Upper lobe of right lung (tissue), 1 donor: ENCODE measurements at regions not wholly inside any gene's neighbourhood (a gene's known extent, or its start where the extent isn't known, plus 50 kb on each side); places are given as distances from the start of the nearest gene placed in this dataset.
"Not testable (repeated sequence)": the region's sequence is repeated elsewhere in the genome, so short reads cannot be mapped to it uniquely, and the experiment has no call there.

Experiments used
- ATAC-seq: fragments of 200-7000 bp; cut with Tn5 transposase; one replicate; pipeline ENCODE4 v1.9.1; 2020; ENCODE audit warnings: mild to moderate bottlenecking, moderate library complexity
- DNase-seq: peaks from one replicate; pipeline ENCODE4 v3.0.0-alpha.2; 2020
- H3K27ac ChIP-seq: fragments of 200-600 bp; one replicate; pipeline ENCODE4 v1.8.0; 2022
- H3K27me3 ChIP-seq: fragments of 200-600 bp; one replicate; pipeline ENCODE4 v1.8.0; 2022; ENCODE audit warnings: mild to moderate bottlenecking
- H3K36me3 ChIP-seq: fragments of 200-600 bp; one replicate; pipeline ENCODE4 v1.8.0; 2022
- H3K4me1 ChIP-seq: fragments of 200-600 bp; one replicate; pipeline ENCODE4 v1.8.0; 2022
- H3K4me3 ChIP-seq: fragments of 200-600 bp; one replicate; pipeline ENCODE4 v1.8.0; 2022; ENCODE audit warnings: mild to moderate bottlenecking
- H3K9me3 ChIP-seq: fragments of 200-600 bp; one replicate; pipeline ENCODE4 v1.8.0; 2022
- CTCF ChIP-seq: fragments of 200-600 bp; IDR thresholded peaks from one replicate; pipeline ENCODE4 v1.8.0; 2022; ENCODE audit warnings: antibody characterized with exemption
- intact Hi-C: fragments of 100-400 bp; cut with DNase I; formaldehyde crosslinking; loops from one replicate; pipeline ENCODE4 v1.11.0; 2022
- donor health status: DM: no; HTN: yes; CAD: no; lungs with severe emphysema.

GRCh38 chr13:79986890-79987289, 354.0 kb downstream of the SPRY2 start:
- Histone ChIP-seq H3K36me3 (no peaks in the 10 kb centered on the region), H3K4me3 (no peak overlapping the region), H3K4me1 (no peaks in the 10 kb centered on the region), H3K27ac (no peak overlapping the region), H3K27me3 (no peaks in the 10 kb centered on the region), H3K9me3 (peaks cover 3% of the 10 kb centered on the region)
- intact Hi-C loops = no loop called here
- DNase-seq (no peak), ATAC-seq (no peak)
- TF ChIP-seq CTCF = no peak

- DNase-seq, H3K4me1 ChIP-seq, H3K4me3 ChIP-seq, H3K36me3 ChIP-seq, H3K27ac ChIP-seq, intact Hi-C loops, H3K27me3 ChIP-seq, H3K9me3 ChIP-seq, ATAC-seq: not testable (repeated sequence)
These were observed 365.8 kb downstream of the SPRY2 start for GRCh38 chr13:79974935-79975650.

- Histone ChIP-seq H3K4me1 (no peaks in the 10 kb centered on the region), H3K27me3 (no peaks in the 10 kb centered on the region), H3K36me3 (no peaks in the 10 kb centered on the region), H3K27ac (no peak overlapping the region), H3K4me3 (no peak overlapping the region), H3K9me3 (no peaks in the 10 kb centered on the region)
- peak; percentile 76 for ATAC-seq
- TF ChIP-seq CTCF = peak; percentile 54
- intact Hi-C loops = no loop called here
- DNase-seq = no peak
These were observed 367.4 kb downstream of the SPRY2 start for GRCh38 chr13:79973533-79973963.

- TF ChIP-seq CTCF = no peak
- Histone ChIP-seq H3K27me3 (no peaks in the 10 kb centered on the region), H3K4me3 (no peak overlapping the region), H3K9me3 (no peaks in the 10 kb centered on the region), H3K36me3 (no peaks in the 10 kb centered on the region), H3K4me1 (no peaks in the 10 kb centered on the region), H3K27ac (no peak overlapping the region)
- intact Hi-C loops = no loop called here
- DNase-seq (no peak), ATAC-seq (no peak)
These were observed 368.8 kb downstream of the SPRY2 start for GRCh38 chr13:79972066-79972569.

GRCh38 chr13:79966493-79966895, 374.4 kb downstream of the SPRY2 start:
- no peak overlapping the region for H3K4me3 ChIP-seq
- no peaks in the 10 kb centered on the region for H3K36me3 ChIP-seq
- no peak for ATAC-seq
- no peak for DNase-seq
- no peaks in the 10 kb centered on the region for H3K9me3 ChIP-seq
- no peaks in the 10 kb centered on the region for H3K27me3 ChIP-seq
- TF ChIP-seq CTCF = no peak
- intact Hi-C loops = no loop called here
- no peak overlapping the region for H3K27ac ChIP-seq
- H3K4me1 ChIP-seq = no peaks in the 10 kb centered on the region

- intact Hi-C loops = no loop called here
- no peak overlapping the region for H3K4me3 ChIP-seq
- H3K4me1 ChIP-seq = no peaks in the 10 kb centered on the region
- no peak overlapping the region for H3K27ac ChIP-seq
- H3K27me3 ChIP-seq = no peaks in the 10 kb centered on the region
- no peaks in the 10 kb centered on the region for H3K36me3 ChIP-seq
- no peaks in the 10 kb centered on the region for H3K9me3 ChIP-seq
- TF ChIP-seq CTCF = no peak
- ATAC-seq = no peak
- DNase-seq = no peak
These were observed 374.9 kb downstream of the SPRY2 start for GRCh38 chr13:79966059-79966458.
